HG03097 (cell line): ENCODE measurements at regions not wholly inside any gene's neighbourhood (a gene's known extent, or its start where the extent isn't known, plus 50 kb on each side); places are given as distances from the start of the nearest gene placed in this dataset.

Experiments used
- ATAC-seq: cut with Tn5 transposase; IDR thresholded peaks from one replicate; pipeline ENCODE4 v1.9.1; 2021; ENCODE audit not compliant: unreplicated experiment, low FRiP score

DNA sequence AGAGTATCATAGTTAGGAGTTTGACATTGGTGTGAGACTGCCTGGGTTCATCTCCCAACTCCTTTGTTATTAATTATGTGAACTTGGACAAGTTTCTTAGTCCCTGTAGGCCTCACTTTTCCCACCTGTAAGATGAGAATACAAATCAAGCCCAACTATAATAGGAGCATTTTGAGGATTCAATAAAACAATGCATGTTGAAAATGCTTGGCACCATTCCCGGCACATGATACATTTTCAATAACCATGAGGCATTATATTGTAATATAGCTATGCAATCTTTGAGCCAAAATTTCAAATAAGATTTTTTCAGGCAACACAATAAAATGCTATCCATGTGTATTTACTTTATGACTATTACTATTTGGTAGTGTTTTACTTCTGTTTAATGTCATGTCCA, 229.0 kb upstream of the SP4 start:
- ATAC-seq, result no peak

DNA sequence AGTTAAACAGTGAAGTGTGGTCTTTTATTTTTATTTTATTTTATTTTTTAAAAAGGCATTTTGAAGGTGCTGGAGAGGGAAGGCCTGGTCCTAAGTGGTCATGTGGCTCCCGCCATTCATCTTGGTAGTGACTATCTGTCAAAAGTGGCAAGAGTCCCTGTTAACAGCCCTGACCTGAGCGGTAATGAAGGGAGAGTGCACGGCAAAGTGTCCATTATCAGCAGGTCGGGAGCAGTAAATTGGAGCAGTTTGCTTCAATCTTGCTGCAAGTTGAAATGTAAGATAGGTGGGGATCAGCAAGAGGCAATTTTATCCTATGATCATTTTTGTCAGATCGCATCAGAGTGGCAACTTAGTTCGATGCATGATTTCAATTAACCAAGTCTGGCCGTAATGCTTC, 227.4 kb upstream of the SP4 start:
- ATAC-seq, result no peak

DNA sequence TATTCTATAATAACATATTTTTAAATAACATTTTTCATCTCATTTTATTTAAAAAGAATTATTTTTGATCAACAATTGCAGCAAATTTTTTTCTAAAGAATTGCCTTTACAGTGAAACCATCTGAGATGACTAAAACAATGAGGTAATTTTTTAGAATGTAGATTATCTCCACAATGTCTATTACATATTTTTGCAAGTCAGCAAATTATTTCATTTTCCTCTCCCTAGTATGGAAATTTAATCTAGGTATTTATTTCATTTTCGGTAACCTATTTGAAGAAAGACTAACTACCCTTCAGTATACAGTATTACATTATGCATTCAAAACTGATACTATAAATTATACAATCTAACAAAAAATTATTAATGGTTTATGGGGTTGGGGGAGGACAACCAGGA, 213.2 kb upstream of the SP4 start:
- ATAC-seq, result no peak

- ATAC-seq, result no peak
Measured at GRCh38 chr7:21215307-21215706, 212.6 kb upstream of the SP4 start.

DNA sequence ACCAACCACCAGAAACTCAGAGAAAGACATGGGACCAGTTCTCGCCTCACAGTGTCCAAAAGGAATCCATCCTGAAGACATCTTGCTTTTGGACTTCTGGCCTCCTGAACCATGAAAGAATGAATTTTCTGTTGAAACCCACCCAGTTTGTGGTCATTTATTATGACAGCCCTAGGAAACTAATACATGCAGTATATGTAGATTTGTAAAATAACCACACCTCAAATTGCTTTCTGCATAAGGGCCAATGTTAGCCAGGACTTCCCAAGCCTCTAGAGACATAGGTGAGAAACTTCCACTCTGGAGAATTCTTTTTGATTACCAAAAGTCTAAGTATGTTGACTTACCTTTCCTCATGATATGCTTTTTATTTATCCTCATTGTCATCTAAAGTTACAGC, 210.5 kb upstream of the SP4 start:
- no peak for ATAC-seq

- ATAC-seq, result no peak
Measured at GRCh38 chr7:21218155-21218554, 209.7 kb upstream of the SP4 start.

GRCh38 chr7:21221130-21221529, 206.8 kb upstream of the SP4 start:
- no peak for ATAC-seq

DNA sequence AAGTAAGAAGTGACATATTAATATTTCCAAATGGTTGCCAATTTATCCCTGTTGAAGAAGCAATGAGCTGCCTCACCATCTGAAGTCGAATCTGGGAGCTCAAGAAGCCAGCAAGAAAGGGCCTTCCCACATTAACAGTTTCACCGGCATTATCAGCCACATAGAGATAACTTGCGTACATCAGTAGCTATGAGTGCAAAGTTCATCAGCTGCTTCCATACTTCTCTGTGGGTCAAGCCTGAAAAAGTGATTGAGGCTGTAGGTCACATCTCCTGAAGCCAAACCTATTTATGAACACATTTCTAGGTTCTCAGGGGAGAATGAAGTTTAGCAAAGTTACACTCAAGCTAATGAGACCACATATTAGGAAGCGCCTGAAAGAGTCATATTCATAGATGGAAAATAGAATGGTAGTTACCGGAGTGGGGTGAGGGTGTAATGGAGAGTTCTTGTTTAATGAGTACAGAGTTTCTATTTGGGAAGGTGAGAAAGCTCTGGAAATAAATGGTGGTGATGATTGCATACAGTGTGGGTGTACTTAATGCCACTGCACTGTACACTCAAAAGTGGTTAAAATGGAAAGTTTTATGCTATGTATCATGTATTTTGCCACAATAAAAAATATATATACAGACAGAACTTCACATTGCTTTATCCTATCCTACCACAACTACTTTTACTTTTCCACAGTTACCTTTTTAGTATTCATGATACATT, 189.3 kb upstream of the SP4 start:
- ATAC-seq, result no peak

DNA sequence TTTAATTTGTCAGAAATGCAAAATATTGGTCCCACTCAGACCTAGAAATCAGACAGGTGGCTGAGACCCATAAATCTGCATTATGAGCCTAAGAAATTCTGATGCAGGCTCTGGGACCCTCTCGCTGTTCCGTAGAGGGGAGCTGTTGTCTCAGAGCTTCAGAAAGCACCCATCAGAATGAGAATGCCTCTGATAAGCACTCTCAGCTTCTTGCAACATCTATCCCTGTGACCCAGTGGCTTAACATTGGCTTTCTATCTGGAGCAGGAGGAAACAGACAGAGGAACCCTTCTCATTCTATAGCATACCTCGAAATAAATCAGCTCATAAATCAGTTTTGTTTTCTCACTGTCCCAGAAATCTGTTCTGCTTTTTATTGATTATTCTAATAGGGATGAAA, 184.6 kb upstream of the SP4 start:
- ATAC-seq, result no peak

DNA sequence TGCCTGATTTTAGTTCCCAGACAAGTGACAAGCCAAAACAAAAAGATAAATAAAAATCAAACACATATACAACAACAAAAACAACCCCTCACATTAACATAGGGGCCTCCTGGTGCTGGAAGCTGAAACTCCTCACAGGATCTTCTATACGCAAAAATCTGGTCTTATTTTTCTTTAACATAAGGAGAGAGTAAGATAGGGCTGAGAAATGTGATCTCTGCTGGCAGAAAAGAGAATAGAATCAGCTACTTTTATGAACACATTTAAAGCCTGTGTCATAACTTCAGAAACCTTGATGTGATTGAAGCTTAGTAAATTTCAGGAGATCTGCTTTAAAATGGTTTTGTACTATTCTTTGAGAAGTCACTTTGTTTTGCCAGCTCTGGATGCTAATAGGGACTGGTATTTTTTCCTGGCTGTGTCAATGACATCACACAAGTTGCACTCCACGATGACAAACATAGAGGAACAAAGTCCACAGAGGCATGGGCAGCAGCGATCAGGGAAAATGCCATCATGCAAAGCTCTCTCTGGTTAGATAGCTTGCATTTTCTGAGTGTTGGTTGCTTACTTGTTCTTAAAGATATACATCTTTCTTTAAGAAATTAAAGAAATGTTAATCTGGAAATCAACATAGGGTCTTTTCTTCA, 176.6 kb upstream of the SP4 start:
- no peak for ATAC-seq

DNA sequence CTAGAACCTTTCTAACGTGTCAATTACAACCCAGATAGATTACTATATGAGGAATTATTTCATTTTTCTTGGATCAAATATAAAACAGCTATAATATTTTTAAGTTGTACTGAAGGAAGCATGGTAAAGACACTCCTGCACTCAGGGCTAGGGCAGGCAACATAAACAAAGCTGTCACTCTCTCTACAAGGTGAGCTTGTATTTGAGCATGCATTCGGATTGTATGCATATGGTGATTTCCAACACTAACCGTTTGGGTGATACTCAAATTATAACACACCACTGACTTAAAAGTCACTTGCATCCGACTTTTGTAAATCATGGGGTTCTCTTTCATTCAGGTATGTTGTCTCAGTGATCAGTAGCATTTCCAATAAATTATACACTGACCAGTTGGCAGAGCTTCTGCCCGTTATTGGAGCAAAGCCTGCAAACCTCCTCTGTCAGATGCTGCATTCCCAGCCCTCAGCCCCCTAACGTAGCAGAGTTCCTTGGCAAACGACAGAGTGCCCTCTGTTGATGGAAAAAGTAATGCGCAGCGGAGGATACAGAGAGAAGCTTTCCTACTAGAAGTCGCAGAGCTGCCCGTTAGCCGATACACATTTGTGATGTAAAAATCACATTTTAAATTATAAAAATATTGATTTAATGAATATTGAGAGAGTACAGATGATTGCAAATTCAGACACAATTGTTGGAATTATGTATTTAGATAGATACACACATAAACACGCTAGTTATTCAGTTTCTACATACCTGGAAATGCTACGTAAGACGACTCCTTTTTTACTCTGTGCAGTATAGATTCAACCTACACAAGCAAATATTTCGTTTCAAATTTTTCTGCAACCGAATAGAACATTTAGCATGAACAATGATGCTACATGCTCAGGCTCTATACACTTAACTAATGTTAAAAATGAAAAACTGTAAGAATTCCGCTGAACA, 173.9 kb upstream of the SP4 start:
- peak; percentile 57 for ATAC-seq

DNA sequence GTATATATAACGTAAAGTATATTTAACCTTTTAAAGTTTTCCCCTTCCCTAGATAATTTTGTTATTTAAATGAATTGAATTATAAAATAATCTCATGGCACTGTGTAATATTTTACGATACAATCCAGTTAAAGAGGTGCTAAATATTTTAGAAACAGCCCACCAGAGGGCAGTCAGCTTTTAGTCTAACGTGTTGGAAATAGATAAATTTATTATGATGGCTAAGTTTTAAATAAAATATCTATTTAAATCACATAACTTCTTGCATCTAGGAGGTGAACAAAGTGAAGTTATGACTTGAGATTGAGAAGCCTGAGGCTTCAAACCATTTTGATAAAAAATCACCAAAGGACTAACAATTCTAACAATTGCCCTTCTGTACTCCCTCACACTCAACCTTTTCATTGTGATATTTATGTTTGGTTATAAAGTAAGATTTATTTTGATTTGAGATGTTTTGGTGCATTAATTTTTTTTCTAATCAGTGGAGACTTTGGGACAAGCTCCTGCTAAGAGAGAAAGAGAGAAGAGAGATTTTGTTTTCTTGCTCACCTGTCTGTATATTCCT, 171.5 kb upstream of the SP4 start:
- no peak for ATAC-seq

GRCh38 chr7:21260939-21261338, 166.9 kb upstream of the SP4 start:
- ATAC-seq, result no peak

DNA sequence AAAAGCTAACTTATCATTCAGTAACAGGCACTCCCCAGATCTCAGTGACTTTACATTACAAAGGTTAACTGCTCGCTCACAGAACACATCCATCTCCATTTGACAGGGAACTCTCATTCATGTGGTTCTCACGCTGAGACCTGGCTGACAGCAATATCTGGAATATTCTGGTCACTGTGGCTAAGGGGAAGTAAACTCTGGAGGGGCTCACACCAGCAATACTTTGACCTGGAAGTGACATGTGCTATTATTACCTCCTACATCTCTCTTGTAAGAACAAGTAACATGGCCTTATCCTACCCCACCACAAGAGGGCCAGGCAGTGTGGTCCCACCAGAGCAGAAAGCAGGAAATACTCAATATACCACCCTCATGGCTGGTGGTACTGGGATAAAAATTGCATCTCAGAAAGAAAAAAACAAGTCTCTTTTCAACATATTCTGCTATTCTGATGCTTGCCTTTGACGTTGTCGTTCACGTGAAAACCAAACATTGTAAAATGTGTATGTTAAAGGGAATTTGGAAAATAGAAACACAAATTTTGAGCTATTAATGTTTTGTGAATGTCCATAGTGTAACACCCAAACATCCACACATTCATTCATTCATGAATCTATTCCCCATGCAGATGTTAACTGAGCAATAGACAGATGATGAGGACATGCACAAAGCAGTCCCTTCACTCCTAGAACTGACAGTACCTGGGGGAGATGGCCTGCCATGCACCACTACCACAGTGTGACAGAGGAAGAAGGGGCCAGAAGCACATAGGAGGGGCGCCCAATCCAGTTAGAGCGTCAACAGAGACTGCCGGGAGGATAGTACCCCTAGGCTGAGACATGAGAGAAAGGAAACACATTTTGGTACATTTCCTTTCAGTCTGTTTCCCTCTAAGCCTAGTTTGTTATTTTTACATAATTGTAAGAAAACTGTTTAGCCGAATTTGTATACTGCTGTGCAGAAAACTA, 166.0 kb upstream of the SP4 start:
- ATAC-seq, result no peak

GRCh38 chr7:21269021-21269420, 158.9 kb upstream of the SP4 start:
- ATAC-seq, result no peak

GRCh38 chr7:21276471-21277035, 151.3 kb upstream of the SP4 start:
- no peak for ATAC-seq

- ATAC-seq, result no peak
Measured at GRCh38 chr7:21278944-21279343, 148.9 kb upstream of the SP4 start.

DNA sequence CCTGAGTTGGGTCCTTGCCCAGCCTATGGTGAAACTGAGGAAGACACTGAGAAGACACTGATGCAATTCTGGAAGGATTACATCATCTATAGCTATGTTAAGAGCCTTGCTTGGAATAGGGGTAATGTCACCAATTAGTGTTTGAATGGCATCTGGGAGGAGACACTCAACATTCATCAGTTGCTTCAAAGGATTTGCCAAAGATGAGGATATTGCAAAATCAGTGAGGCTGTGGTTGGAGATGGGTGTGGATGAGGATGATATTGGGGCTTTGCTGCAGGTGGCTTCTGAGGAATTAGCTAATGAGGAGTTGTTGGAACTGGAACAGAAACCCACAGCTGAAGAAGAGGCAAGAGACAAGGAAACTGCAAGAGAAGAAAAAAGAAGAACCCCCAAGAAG, 146.7 kb upstream of the SP4 start:
- no peak for ATAC-seq

GRCh38 chr7:21293771-21294170, 134.1 kb upstream of the SP4 start:
- no peak for ATAC-seq

- ATAC-seq, result no peak
Measured at GRCh38 chr7:21299766-21300165, 128.1 kb upstream of the SP4 start.
